ENCODE measurements at regions not wholly inside any gene's neighbourhood (a gene's known extent, or its start where the extent isn't known, plus 50 kb on each side); places are given as distances from the start of the nearest gene placed in this dataset.
A peak's percentile ranks its signal among the peaks of the same experiment; 100 is the strongest.

DNA sequence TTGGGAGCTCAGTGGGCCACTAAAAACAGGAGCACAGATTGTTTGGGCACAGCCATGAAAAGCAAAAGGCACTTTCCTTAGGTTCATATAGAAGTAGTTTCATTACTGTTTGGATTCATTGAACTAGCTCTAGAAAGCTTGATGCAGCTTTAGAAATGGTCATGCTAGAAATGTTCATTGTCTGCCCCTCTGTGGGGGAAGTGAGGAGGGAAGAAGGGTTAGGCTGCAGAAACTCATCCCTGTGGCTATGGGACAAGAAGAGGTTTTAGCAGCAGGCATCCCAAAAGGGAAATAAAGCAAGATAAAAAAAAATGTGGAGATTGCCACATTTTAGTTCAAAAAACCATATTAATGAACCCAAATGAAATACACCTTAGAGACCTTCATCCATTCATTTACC is 359.6 kb upstream of the PTBP2 start (continued):
- no peak for TF ChIP-seq SATB2 (CRISPR knock-in tag; IDR thresholded peaks at IDR 0.05)
- TF ChIP-seq AGO2 (optimal IDR thresholded peaks at IDR 0.05; ENCODE audit: low read depth, low read length), result no peak
- TF ChIP-seq, protein P1, sequence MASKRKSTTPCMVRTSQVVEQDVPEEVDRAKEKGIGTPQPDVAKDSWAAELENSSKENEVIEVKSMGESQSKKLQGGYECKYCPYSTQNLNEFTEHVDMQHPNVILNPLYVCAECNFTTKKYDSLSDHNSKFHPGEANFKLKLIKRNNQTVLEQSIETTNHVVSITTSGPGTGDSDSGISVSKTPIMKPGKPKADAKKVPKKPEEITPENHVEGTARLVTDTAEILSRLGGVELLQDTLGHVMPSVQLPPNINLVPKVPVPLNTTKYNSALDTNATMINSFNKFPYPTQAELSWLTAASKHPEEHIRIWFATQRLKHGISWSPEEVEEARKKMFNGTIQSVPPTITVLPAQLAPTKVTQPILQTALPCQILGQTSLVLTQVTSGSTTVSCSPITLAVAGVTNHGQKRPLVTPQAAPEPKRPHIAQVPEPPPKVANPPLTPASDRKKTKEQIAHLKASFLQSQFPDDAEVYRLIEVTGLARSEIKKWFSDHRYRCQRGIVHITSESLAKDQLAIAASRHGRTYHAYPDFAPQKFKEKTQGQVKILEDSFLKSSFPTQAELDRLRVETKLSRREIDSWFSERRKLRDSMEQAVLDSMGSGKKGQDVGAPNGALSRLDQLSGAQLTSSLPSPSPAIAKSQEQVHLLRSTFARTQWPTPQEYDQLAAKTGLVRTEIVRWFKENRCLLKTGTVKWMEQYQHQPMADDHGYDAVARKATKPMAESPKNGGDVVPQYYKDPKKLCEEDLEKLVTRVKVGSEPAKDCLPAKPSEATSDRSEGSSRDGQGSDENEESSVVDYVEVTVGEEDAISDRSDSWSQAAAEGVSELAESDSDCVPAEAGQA (IDR thresholded peaks at IDR 0.05; ENCODE audit: low read depth), result no peak
- TF ChIP-seq, protein P1 (CRISPR knock-in tag; IDR thresholded peaks at IDR 0.05; ENCODE audit: borderline replicate concordance), result no peak
- TF ChIP-seq ZNF781 (CRISPR knock-in tag; IDR thresholded peaks at IDR 0.05; ENCODE audit: borderline replicate concordance, not compliant biosample characterization), result no peak
- TF ChIP-seq ELF3 (CRISPR knock-in tag; IDR thresholded peaks at IDR 0.05), result no peak
- TF ChIP-seq ZNF616 (CRISPR knock-in tag; IDR thresholded peaks at IDR 0.05; ENCODE audit: low read depth), result no peak
- TF ChIP-seq ZNF572 (CRISPR knock-in tag; IDR thresholded peaks at IDR 0.05), result no peak

DNA sequence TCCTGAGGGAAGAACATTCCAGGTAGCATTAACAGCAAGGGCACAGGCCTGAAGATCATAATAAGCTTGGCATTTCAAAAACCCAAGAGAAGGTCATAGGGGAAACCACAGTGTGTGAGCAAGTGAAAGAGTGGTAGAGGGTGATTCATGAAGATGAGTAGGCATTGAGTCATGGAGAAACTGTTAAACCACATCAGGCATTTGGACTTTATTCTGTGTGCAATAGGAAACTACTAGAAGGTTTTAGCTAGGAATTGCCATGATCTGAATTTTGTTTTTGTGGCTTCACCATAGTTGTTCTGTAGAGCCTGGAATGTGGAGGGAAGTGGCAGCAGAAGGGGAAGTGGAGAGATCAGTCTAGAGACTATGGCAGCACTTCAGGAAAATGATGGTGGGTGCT is 359.0 kb upstream of the PTBP2 start:
- Histone ChIP-seq H2AFZ (ENCODE audit: low read length) (no peak overlapping the region), H3K79me2 (ENCODE audit: insufficient read depth, low read length) (no peaks in the 10 kb centered on the region), H3K4me1 (ENCODE audit: insufficient read depth, low read length) (no peaks in the 10 kb centered on the region), H3K36me3 (replicated peaks in 1 of 2; ENCODE audit: control insufficient read depth in 1 of 2, insufficient read depth in 2 of 2, low read length in 2 of 2) (no peaks in the 10 kb centered on the region), H3K9me3 (ENCODE audit: low read length) (no peaks in the 10 kb centered on the region), H3K9ac (ENCODE audit: insufficient read depth, low read depth, low read length) (no peak overlapping the region), H4K20me1 (ENCODE audit: insufficient read depth, low read length) (no peaks in the 10 kb centered on the region), H3K27ac (ENCODE audit: extremely low read length, insufficient read depth, low read length) (no peak overlapping the region), H3K27me3 (ENCODE audit: control insufficient read depth in 1 of 2, insufficient read depth in 2 of 2, low read length in 2 of 2) (no peaks in the 10 kb centered on the region), H3K4me3 (replicated peaks in 1 of 3; ENCODE audit: insufficient read depth in 1 of 3, low read depth in 2 of 3, low read length in 3 of 3) (no peak overlapping the region), H3K4me2 (ENCODE audit: low read depth, low read length) (no peak overlapping the region)
- no TSS peak for BruUV-seq (replicated peaks)
- POLR2A ChIA-PET, result no interaction called here
- ATAC-seq (no peak; the same call in 2 of the 3 replicates), DNase-seq (ENCODE audit: low spot score) (peak; percentile 31), FAIRE-seq (no peak)
- intact Hi-C loops (cut with micrococcal nuclease; ENCODE audit: unreplicated experiment), result no loop called here
- in situ Hi-C loops (cut with HindIII; ENCODE audit: extremely low pct_ligation_motif_present, low pct_unique_long_range_greater_than_20kb), result no loop called here
- CTCF ChIA-PET (ENCODE audit: low intra/inter-chr PET ratio, low total read pairs), result no interaction called here
- TF ChIP-seq TOPORS (CRISPR knock-in tag; IDR thresholded peaks at IDR 0.05) (no peak), SRY (CRISPR knock-in tag; IDR thresholded peaks at IDR 0.05) (no peak), MLLT10 (CRISPR knock-in tag; IDR thresholded peaks at IDR 0.05) (no peak), NR2F1 (CRISPR knock-in tag; IDR thresholded peaks at IDR 0.05) (peak in 1 of 2 experiments; percentile 63; a peak in 1 of 4 replicates), ATAD3A (CRISPR knock-in tag; IDR thresholded peaks at IDR 0.05) (no peak), ZFP82 (CRISPR knock-in tag; IDR thresholded peaks at IDR 0.05; ENCODE audit: borderline replicate concordance) (no peak), FOXC1 (CRISPR knock-in tag; IDR thresholded peaks at IDR 0.05; ENCODE audit: borderline replicate concordance) (no peak), JUN (CRISPR knock-in tag; IDR thresholded peaks at IDR 0.05) (no peak), FOSL2 (CRISPR knock-in tag; IDR thresholded peaks at IDR 0.05) (peak; percentile 78)
